NB4 (cell line): ENCODE measurements at regions not wholly inside any gene's neighbourhood (a gene's known extent, or its start where the extent isn't known, plus 50 kb on each side); places are given as distances from the start of the nearest gene placed in this dataset.

Experiments used
- DNase-seq: peaks from one replicate; pipeline ENCODE4 v3.0.0; 2010; ENCODE audit warnings: low read depth
- H3K4me3 ChIP-seq: one replicate; pipeline ENCODE4 v1.5.1; 2011; ENCODE audit warnings: mild to moderate bottlenecking, low read depth, low read length, moderate library complexity
- CTCF ChIP-seq: IDR thresholded peaks from one replicate; pipeline ENCODE4 v1.5.1; 2012; ENCODE audit warnings: low read depth, low read length
- MAX ChIP-seq: IDR thresholded peaks from 2 replicates; pipeline ENCODE4 v1.6.1; 2011; ENCODE audit warnings: low read depth, low read length
- MYC ChIP-seq: IDR thresholded peaks from 2 replicates; pipeline ENCODE4 v1.6.1; 2011; ENCODE audit warnings: low read depth, low read length
- POLR2A ChIP-seq: IDR thresholded peaks from 2 replicates; pipeline ENCODE4 v1.6.1; 2011; ENCODE audit warnings: mild to moderate bottlenecking; ENCODE audit not compliant: insufficient read length; ENCODE audit errors: extremely low read depth

- no peak for DNase-seq
- H3K4me3 ChIP-seq = no peak overlapping the region
- no peak for TF ChIP-seq POLR2A
- TF ChIP-seq MAX = no peak
- TF ChIP-seq MYC = no peak
- TF ChIP-seq CTCF = no peak
Measured at GRCh38 chr5:125882061-125882460, 541.1 kb upstream of the GRAMD2B start.

GRCh38 chr5:125883223-125883622 lies 540.0 kb upstream of the GRAMD2B start:
- DNase-seq = no peak
- H3K4me3 ChIP-seq = no peak overlapping the region
- TF ChIP-seq MYC = no peak
- no peak for TF ChIP-seq POLR2A
- TF ChIP-seq CTCF = no peak
- TF ChIP-seq MAX = no peak

GRCh38 chr5:125888358-125888757 lies 534.9 kb upstream of the GRAMD2B start:
- TF ChIP-seq MAX (no peak), POLR2A (no peak), MYC (no peak), CTCF (no peak)
- no peak for DNase-seq
- H3K4me3 ChIP-seq = no peak overlapping the region

- TF ChIP-seq MAX (no peak), MYC (no peak), CTCF (no peak), POLR2A (no peak)
- no peak for DNase-seq
- no peak overlapping the region for H3K4me3 ChIP-seq
Measured at GRCh38 chr5:125890511-125890931, 532.7 kb upstream of the GRAMD2B start.

- no peak for DNase-seq
- TF ChIP-seq POLR2A = no peak
- TF ChIP-seq MYC = no peak
- TF ChIP-seq MAX = no peak
- TF ChIP-seq CTCF = no peak
- no peak overlapping the region for H3K4me3 ChIP-seq
Measured at GRCh38 chr5:125891061-125891725, 532.0 kb upstream of the GRAMD2B start.

- no peak overlapping the region for H3K4me3 ChIP-seq
- DNase-seq = no peak
- TF ChIP-seq POLR2A (no peak), MYC (no peak), CTCF (no peak), MAX (no peak)
Measured at GRCh38 chr5:125894383-125894782, 528.8 kb upstream of the GRAMD2B start.
